GM19372 (cell line): ENCODE measurements at regions not wholly inside any gene's neighbourhood (a gene's known extent, or its start where the extent isn't known, plus 50 kb on each side); places are given as distances from the start of the nearest gene placed in this dataset.

Experiments
- ATAC-seq: cut with Tn5 transposase; IDR thresholded peaks from one replicate; pipeline ENCODE4 v1.9.1; 2021; ENCODE audit warnings: mild to moderate bottlenecking, low read depth, moderate library complexity; ENCODE audit not compliant: unreplicated experiment

- no peak for ATAC-seq
Observed at GRCh38 chr10:33534416-33534815, 199.9 kb upstream of the NRP1 start.

- no peak for ATAC-seq
Observed at GRCh38 chr10:33533612-33534011, 199.1 kb upstream of the NRP1 start.

- ATAC-seq, result no peak
Observed at GRCh38 chr10:33532901-33533300, 198.4 kb upstream of the NRP1 start.

- ATAC-seq, result no peak
Observed at GRCh38 chr10:33529234-33529633, 194.8 kb upstream of the NRP1 start.

- no peak for ATAC-seq
Observed at GRCh38 chr10:33524966-33525365, 190.5 kb upstream of the NRP1 start.

- no peak for ATAC-seq
Observed at GRCh38 chr10:33524041-33524440, 189.6 kb upstream of the NRP1 start.

GRCh38 chr10:33523236-33523792, 188.8 kb upstream of the NRP1 start:
- ATAC-seq, result no peak

GRCh38 chr10:33521904-33522303, 187.4 kb upstream of the NRP1 start:
- no peak for ATAC-seq

GRCh38 chr10:33521062-33521461, 186.6 kb upstream of the NRP1 start:
- no peak for ATAC-seq

GRCh38 chr10:33520223-33520622, 185.8 kb upstream of the NRP1 start:
- no peak for ATAC-seq

GRCh38 chr10:33519130-33519860, 184.8 kb upstream of the NRP1 start:
- no peak for ATAC-seq

GRCh38 chr10:33510206-33510605, 175.7 kb upstream of the NRP1 start:
- ATAC-seq, result no peak

GRCh38 chr10:33509231-33509831, 174.9 kb upstream of the NRP1 start:
- ATAC-seq, result peak; percentile 51

GRCh38 chr10:33507662-33508425, 173.4 kb upstream of the NRP1 start:
- no peak for ATAC-seq

- peak; percentile 82 for ATAC-seq
Observed at GRCh38 chr10:33506838-33507661, 172.6 kb upstream of the NRP1 start.

- ATAC-seq, result peak; percentile 6
Observed at GRCh38 chr10:33506391-33506790, 171.9 kb upstream of the NRP1 start.

GRCh38 chr10:33501161-33501560, 166.7 kb upstream of the NRP1 start:
- no peak for ATAC-seq

GRCh38 chr10:33498391-33498891, 164.0 kb upstream of the NRP1 start:
- no peak for ATAC-seq

- ATAC-seq, result no peak
Observed at GRCh38 chr10:33497338-33497737, 162.9 kb upstream of the NRP1 start.

- no peak for ATAC-seq
Observed at GRCh38 chr10:33496096-33496495, 161.6 kb upstream of the NRP1 start.
